ENCODE measurements at regions not wholly inside any gene's neighbourhood (a gene's known extent, or its start where the extent isn't known, plus 50 kb on each side); places are given as distances from the start of the nearest gene placed in this dataset.
"Not testable (repeated sequence)": the region's sequence is repeated elsewhere in the genome, so short reads cannot be mapped to it uniquely, and the experiment has no call there.

GRCh38 chr1:64405833-64406232, 64.1 kb upstream of the CACHD1 start (continued):
- TF ChIP-seq KAT7 (CRISPR knock-in tag; IDR thresholded peaks at IDR 0.05; ENCODE audit: borderline replicate concordance) (no peak), SMAD4 (CRISPR knock-in tag; IDR thresholded peaks at IDR 0.05) (no peak), JAZF1 (CRISPR knock-in tag; IDR thresholded peaks at IDR 0.05) (no peak)

- CTCF ChIA-PET = no interaction called here
- no peak overlapping the region for H3K27ac Mint-ChIP-seq
- peaks cover 3% of the 10 kb centered on the region; the same call in 1 of the 2 replicates for H3K27me3 Mint-ChIP-seq (ENCODE audit: low read depth)
- no peak overlapping the region for H3K4me3 Mint-ChIP-seq
- peaks cover 16% of the 10 kb centered on the region for H3K36me3 Mint-ChIP-seq
- DNase-seq (ENCODE audit: low spot score) (no peak), ATAC-seq (no peak)
- TF ChIP-seq ZNF281 (CRISPR knock-in tag; IDR thresholded peaks at IDR 0.05) (no peak), CBFB (CRISPR knock-in tag; IDR thresholded peaks at IDR 0.05; ENCODE audit: low read depth) (no peak), GTF2I (CRISPR knock-in tag; conservative IDR thresholded peaks at IDR 0.05) (no peak), ZNF512 (CRISPR knock-in tag; IDR thresholded peaks at IDR 0.05; ENCODE audit: borderline replicate concordance) (no peak), MLX (CRISPR knock-in tag; IDR thresholded peaks at IDR 0.05) (no peak), IRF1 (CRISPR knock-in tag; IDR thresholded peaks at IDR 0.05) (no peak)
- POLR2A ChIA-PET = no interaction called here
- H3K4me1 Mint-ChIP-seq = no peaks in the 10 kb centered on the region
- H3K9me3 Mint-ChIP-seq = peaks cover 17% of the 10 kb centered on the region
Measured at GRCh38 chr1:64410217-64410616, 59.7 kb upstream of the CACHD1 start.

GRCh38 chr1:64414855-64415546, 54.9 kb upstream of the CACHD1 start:
- H3K27me3 Mint-ChIP-seq (ENCODE audit: low read depth); ATAC-seq; H3K4me3 Mint-ChIP-seq; CTCF ChIA-PET; H3K4me1 Mint-ChIP-seq; POLR2A ChIA-PET; H3K27ac Mint-ChIP-seq; DNase-seq (ENCODE audit: low spot score): not testable (repeated sequence)
- Mint-ChIP-seq H3K9me3 (peaks cover 14% of the 10 kb centered on the region), H3K36me3 (peaks cover 21% of the 10 kb centered on the region)

GRCh38 chr1:64417803-64418202, 52.1 kb upstream of the CACHD1 start:
- Mint-ChIP-seq H3K27me3 (ENCODE audit: low read depth) (peaks cover 3% of the 10 kb centered on the region; the same call in 1 of the 2 replicates), H3K4me3 (no peak overlapping the region), H3K4me1 (no peaks in the 10 kb centered on the region), H3K36me3 (peaks cover 16% of the 10 kb centered on the region), H3K27ac (no peak overlapping the region), H3K9me3 (peaks cover 8% of the 10 kb centered on the region)
- CTCF ChIA-PET = no interaction called here
- DNase-seq (ENCODE audit: low spot score) = no peak
- POLR2A ChIA-PET = no interaction called here
- ATAC-seq = no peak
- TF ChIP-seq CDX4 (CRISPR knock-in tag; IDR thresholded peaks at IDR 0.05; ENCODE audit: borderline replicate concordance) (no peak), TEAD1 (CRISPR knock-in tag; IDR thresholded peaks at IDR 0.05) (no peak), JAZF1 (CRISPR knock-in tag; IDR thresholded peaks at IDR 0.05) (no peak), E2F4 (CRISPR knock-in tag; IDR thresholded peaks at IDR 0.05; ENCODE audit: borderline replicate concordance, low read depth) (no peak), CTCF (IDR thresholded peaks at IDR 0.05) (no peak), NFATC4 (CRISPR knock-in tag; IDR thresholded peaks at IDR 0.05) (no peak), AFF4 (CRISPR knock-in tag; IDR thresholded peaks at IDR 0.05; ENCODE audit: borderline replicate concordance) (no peak), NR1H2 (CRISPR knock-in tag; IDR thresholded peaks at IDR 0.05) (no peak)

All from WTC11 (cell line).